ENCODE measurements at regions not wholly inside any gene's neighbourhood (a gene's known extent, or its start where the extent isn't known, plus 50 kb on each side); places are given as distances from the start of the nearest gene placed in this dataset.
A peak's percentile ranks its signal among the peaks of the same experiment; 100 is the strongest.

DNA sequence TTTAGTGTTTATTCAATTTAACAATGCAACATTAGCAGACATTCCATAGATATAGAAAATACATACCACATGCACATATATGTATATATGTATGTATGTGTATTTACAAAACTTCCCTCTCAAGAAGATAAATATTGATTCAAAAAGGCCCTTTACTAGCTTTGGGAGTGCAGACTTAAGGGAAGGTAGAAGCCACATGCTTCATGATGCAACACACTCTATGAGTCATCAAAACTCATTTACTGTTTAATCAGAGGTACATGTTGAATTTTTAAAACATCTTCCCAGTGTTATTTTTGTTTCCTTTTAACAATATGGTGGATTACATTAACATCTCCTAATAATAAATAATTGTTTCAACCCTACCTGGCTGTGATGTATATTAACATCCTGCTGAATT is 61.4 kb upstream of the KIRREL1 start:
- TF ChIP-seq CTCF (IDR thresholded peaks at IDR 0.05; ENCODE audit: extremely low read depth in 1 of 2, insufficient read depth in 1 of 2, low read depth in 1 of 2, low read length in 2 of 2) (no peak), EZH2 (IDR thresholded peaks at IDR 0.05; ENCODE audit: borderline replicate concordance, low read depth, low read length, severe bottlenecking) (no peak), POLR2A (IDR thresholded peaks at IDR 0.05; ENCODE audit: low read depth, low read length) (no peak), POLR2AphosphoS5 (IDR thresholded peaks at IDR 0.05; ENCODE audit: insufficient read depth, low read depth, low read length) (no peak), JUN (IDR thresholded peaks at IDR 0.05; ENCODE audit: borderline replicate concordance, insufficient read depth, insufficient read length, low read depth) (no peak), MYC (IDR thresholded peaks at IDR 0.05; ENCODE audit: low read depth, low read length) (no peak), FOS (IDR thresholded peaks at IDR 0.05; ENCODE audit: borderline replicate concordance, insufficient read depth, low read length) (peak; percentile 12), MAX (IDR thresholded peaks at IDR 0.05; ENCODE audit: insufficient read depth, insufficient read length) (no peak), GATA2 (IDR thresholded peaks at IDR 0.05; ENCODE audit: insufficient read depth, insufficient read length, low read depth, low read length) (no peak)
